ENCODE measurements at regions not wholly inside any gene's neighbourhood (a gene's known extent, or its start where the extent isn't known, plus 50 kb on each side); places are given as distances from the start of the nearest gene placed in this dataset.

- no peak overlapping the region for H3K27ac ChIP-seq (ENCODE audit: insufficient read depth, low read depth, low read length, poor library complexity, severe bottlenecking)
- no peaks in the 10 kb centered on the region for H3K36me3 ChIP-seq (ENCODE audit: control insufficient read depth, insufficient read depth, low read length)
- no peaks in the 10 kb centered on the region for H3K9me3 ChIP-seq (ENCODE audit: control insufficient read depth, low read length)
- no peak overlapping the region for H3K4me3 ChIP-seq (ENCODE audit: insufficient read depth, low read depth, low read length)
- WGBS, 2 experiments = 95 to 96% methylated on average over 2 of the region's 2 CpGs
- H3K27me3 ChIP-seq (ENCODE audit: control insufficient read depth, insufficient read depth, low read length, poor library complexity, severe bottlenecking) = no peaks in the 10 kb centered on the region
- peaks cover 5% of the 10 kb centered on the region for H3K4me1 ChIP-seq (ENCODE audit: control insufficient read depth, insufficient read depth, low read length)
Measured at GRCh38 chr7:21192657-21193056, 235.2 kb upstream of the SP4 start.

- WGBS, 2 experiments = 76 to 90% methylated on average over 2 of the region's 2 CpGs
- no peaks in the 10 kb centered on the region for H3K9me3 ChIP-seq (ENCODE audit: control insufficient read depth, low read length)
- no peaks in the 10 kb centered on the region for H3K36me3 ChIP-seq (ENCODE audit: control insufficient read depth, insufficient read depth, low read length)
Measured at GRCh38 chr7:21193895-21194294, 234.0 kb upstream of the SP4 start.

GRCh38 chr7:21194936-21195335 lies 232.9 kb upstream of the SP4 start:
- whole genome bisulfite sequencing, 2 experiments = 97 to 98% methylated on average over 4 of the region's 4 CpGs
- no peaks in the 10 kb centered on the region for H3K9me3 ChIP-seq (ENCODE audit: control insufficient read depth, low read length)
- H3K27me3 ChIP-seq (ENCODE audit: control insufficient read depth, insufficient read depth, low read length, poor library complexity, severe bottlenecking) = no peaks in the 10 kb centered on the region
- H3K4me3 ChIP-seq (ENCODE audit: insufficient read depth, low read depth, low read length) = no peak overlapping the region
- peaks cover 5% of the 10 kb centered on the region for H3K4me1 ChIP-seq (ENCODE audit: control insufficient read depth, insufficient read depth, low read length)
- H3K27ac ChIP-seq (ENCODE audit: insufficient read depth, low read depth, low read length, poor library complexity, severe bottlenecking) = no peak overlapping the region
- no peaks in the 10 kb centered on the region for H3K36me3 ChIP-seq (ENCODE audit: control insufficient read depth, insufficient read depth, low read length)

More at GRCh38 chr7:21193895-21194294, 234.0 kb upstream of the SP4 start:
- H3K27me3 ChIP-seq (ENCODE audit: control insufficient read depth, insufficient read depth, low read length, poor library complexity, severe bottlenecking) = no peaks in the 10 kb centered on the region
- no peak overlapping the region for H3K4me3 ChIP-seq (ENCODE audit: insufficient read depth, low read depth, low read length)
- peaks cover 5% of the 10 kb centered on the region for H3K4me1 ChIP-seq (ENCODE audit: control insufficient read depth, insufficient read depth, low read length)
- H3K27ac ChIP-seq (ENCODE audit: insufficient read depth, low read depth, low read length, poor library complexity, severe bottlenecking) = no peak overlapping the region

GRCh38 chr7:21198921-21199320 lies 229.0 kb upstream of the SP4 start:
- WGBS, 2 experiments = 86% methylated on average over 1 of the region's 1 CpG; no CpG with 5 or more reads in 1 of the 2 experiments
- Histone ChIP-seq H3K27ac (ENCODE audit: insufficient read depth, low read depth, low read length, poor library complexity, severe bottlenecking) (no peak overlapping the region), H3K4me1 (ENCODE audit: control insufficient read depth, insufficient read depth, low read length) (peaks cover under 1% of the 10 kb centered on the region), H3K9me3 (ENCODE audit: control insufficient read depth, low read length) (no peaks in the 10 kb centered on the region), H3K4me3 (ENCODE audit: insufficient read depth, low read depth, low read length) (no peak overlapping the region), H3K36me3 (ENCODE audit: control insufficient read depth, insufficient read depth, low read length) (no peaks in the 10 kb centered on the region), H3K27me3 (ENCODE audit: control insufficient read depth, insufficient read depth, low read length, poor library complexity, severe bottlenecking) (no peaks in the 10 kb centered on the region)

GRCh38 chr7:21200503-21200902 lies 227.4 kb upstream of the SP4 start:
- Histone ChIP-seq H3K27ac (ENCODE audit: insufficient read depth, low read depth, low read length, poor library complexity, severe bottlenecking) (no peak overlapping the region), H3K9me3 (ENCODE audit: control insufficient read depth, low read length) (no peaks in the 10 kb centered on the region), H3K4me3 (ENCODE audit: insufficient read depth, low read depth, low read length) (no peak overlapping the region), H3K27me3 (ENCODE audit: control insufficient read depth, insufficient read depth, low read length, poor library complexity, severe bottlenecking) (no peaks in the 10 kb centered on the region), H3K4me1 (ENCODE audit: control insufficient read depth, insufficient read depth, low read length) (no peaks in the 10 kb centered on the region), H3K36me3 (ENCODE audit: control insufficient read depth, insufficient read depth, low read length) (no peaks in the 10 kb centered on the region)
- WGBS, 2 experiments = 95 to 96% methylated on average over 7 of the region's 7 CpGs

- no peaks in the 10 kb centered on the region for H3K9me3 ChIP-seq (ENCODE audit: control insufficient read depth, low read length)
- WGBS, 2 experiments = no CpG with 5 or more reads among the region's 1 CpG
Measured at GRCh38 chr7:21214657-21215056, 213.2 kb upstream of the SP4 start.

GRCh38 chr7:21215307-21215706 lies 212.6 kb upstream of the SP4 start:
- H3K27me3 ChIP-seq (ENCODE audit: control insufficient read depth, insufficient read depth, low read length, poor library complexity, severe bottlenecking) = no peaks in the 10 kb centered on the region
- no peaks in the 10 kb centered on the region for H3K36me3 ChIP-seq (ENCODE audit: control insufficient read depth, insufficient read depth, low read length)
- H3K4me1 ChIP-seq (ENCODE audit: control insufficient read depth, insufficient read depth, low read length) = no peaks in the 10 kb centered on the region
- 86% methylated on average over 1 of the region's 1 CpG; no CpG with 5 or more reads in 1 of the 2 experiments for WGBS, 2 experiments
- no peaks in the 10 kb centered on the region for H3K9me3 ChIP-seq (ENCODE audit: control insufficient read depth, low read length)
- no peak overlapping the region for H3K27ac ChIP-seq (ENCODE audit: insufficient read depth, low read depth, low read length, poor library complexity, severe bottlenecking)
- no peak overlapping the region for H3K4me3 ChIP-seq (ENCODE audit: insufficient read depth, low read depth, low read length)

More at GRCh38 chr7:21214657-21215056, 213.2 kb upstream of the SP4 start:
- no peaks in the 10 kb centered on the region for H3K4me1 ChIP-seq (ENCODE audit: control insufficient read depth, insufficient read depth, low read length)
- no peak overlapping the region for H3K4me3 ChIP-seq (ENCODE audit: insufficient read depth, low read depth, low read length)
- H3K27me3 ChIP-seq (ENCODE audit: control insufficient read depth, insufficient read depth, low read length, poor library complexity, severe bottlenecking) = no peaks in the 10 kb centered on the region
- H3K27ac ChIP-seq (ENCODE audit: insufficient read depth, low read depth, low read length, poor library complexity, severe bottlenecking) = no peak overlapping the region
- no peaks in the 10 kb centered on the region for H3K36me3 ChIP-seq (ENCODE audit: control insufficient read depth, insufficient read depth, low read length)

- Histone ChIP-seq H3K27me3 (ENCODE audit: control insufficient read depth, insufficient read depth, low read length, poor library complexity, severe bottlenecking) (no peaks in the 10 kb centered on the region), H3K4me1 (ENCODE audit: control insufficient read depth, insufficient read depth, low read length) (no peaks in the 10 kb centered on the region), H3K36me3 (ENCODE audit: control insufficient read depth, insufficient read depth, low read length) (no peaks in the 10 kb centered on the region), H3K27ac (ENCODE audit: insufficient read depth, low read depth, low read length, poor library complexity, severe bottlenecking) (no peak overlapping the region), H3K4me3 (ENCODE audit: insufficient read depth, low read depth, low read length) (no peak overlapping the region), H3K9me3 (ENCODE audit: control insufficient read depth, low read length) (no peaks in the 10 kb centered on the region)
- WGBS, 2 experiments = 93 to 98% methylated on average over 1 of the region's 1 CpG
Measured at GRCh38 chr7:21217365-21217764, 210.5 kb upstream of the SP4 start.

GRCh38 chr7:21218155-21218554 lies 209.7 kb upstream of the SP4 start:
- Histone ChIP-seq H3K4me3 (ENCODE audit: insufficient read depth, low read depth, low read length) (no peak overlapping the region), H3K36me3 (ENCODE audit: control insufficient read depth, insufficient read depth, low read length) (no peaks in the 10 kb centered on the region), H3K27ac (ENCODE audit: insufficient read depth, low read depth, low read length, poor library complexity, severe bottlenecking) (no peak overlapping the region), H3K27me3 (ENCODE audit: control insufficient read depth, insufficient read depth, low read length, poor library complexity, severe bottlenecking) (no peaks in the 10 kb centered on the region), H3K4me1 (ENCODE audit: control insufficient read depth, insufficient read depth, low read length) (no peaks in the 10 kb centered on the region), H3K9me3 (ENCODE audit: control insufficient read depth, low read length) (no peaks in the 10 kb centered on the region)
- 75 to 95% methylated on average over 2 of the region's 2 CpGs for WGBS, 2 experiments

- Histone ChIP-seq H3K27ac (ENCODE audit: insufficient read depth, low read depth, low read length, poor library complexity, severe bottlenecking) (no peak overlapping the region), H3K9me3 (ENCODE audit: control insufficient read depth, low read length) (no peaks in the 10 kb centered on the region), H3K27me3 (ENCODE audit: control insufficient read depth, insufficient read depth, low read length, poor library complexity, severe bottlenecking) (no peaks in the 10 kb centered on the region), H3K4me1 (ENCODE audit: control insufficient read depth, insufficient read depth, low read length) (no peaks in the 10 kb centered on the region), H3K36me3 (ENCODE audit: control insufficient read depth, insufficient read depth, low read length) (no peaks in the 10 kb centered on the region), H3K4me3 (ENCODE audit: insufficient read depth, low read depth, low read length) (no peak overlapping the region)
- 92% methylated on average over 16 of the region's 16 CpGs for WGBS, 2 experiments
Measured at GRCh38 chr7:21221130-21221529, 206.8 kb upstream of the SP4 start.
